ENCODE measurements at regions not wholly inside any gene's neighbourhood (a gene's known extent, or its start where the extent isn't known, plus 50 kb on each side); places are given as distances from the start of the nearest gene placed in this dataset.
"Not testable (repeated sequence)": the region's sequence is repeated elsewhere in the genome, so short reads cannot be mapped to it uniquely, and the experiment has no call there.

DNA sequence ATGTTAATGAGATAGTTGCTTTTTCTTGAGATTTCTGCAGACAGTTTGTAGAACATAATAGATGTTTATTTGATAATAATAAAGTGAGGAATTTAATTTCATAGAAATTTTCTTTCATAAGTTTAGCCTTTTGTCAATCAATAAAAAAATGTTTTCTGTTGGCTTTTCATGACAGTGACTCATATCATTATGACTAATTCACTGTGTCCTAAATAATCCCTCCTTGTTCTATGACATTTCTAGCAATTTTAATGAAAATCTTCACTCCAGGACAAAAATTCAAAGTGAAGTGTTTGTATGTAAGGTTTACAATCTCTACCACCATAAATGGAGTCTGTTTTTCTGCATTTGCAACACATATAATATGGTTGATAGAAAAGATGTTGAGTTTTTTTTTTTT is 109.9 kb downstream of the UTRN start:
- no peak for DNase-seq (ENCODE audit: low spot score)

DNA sequence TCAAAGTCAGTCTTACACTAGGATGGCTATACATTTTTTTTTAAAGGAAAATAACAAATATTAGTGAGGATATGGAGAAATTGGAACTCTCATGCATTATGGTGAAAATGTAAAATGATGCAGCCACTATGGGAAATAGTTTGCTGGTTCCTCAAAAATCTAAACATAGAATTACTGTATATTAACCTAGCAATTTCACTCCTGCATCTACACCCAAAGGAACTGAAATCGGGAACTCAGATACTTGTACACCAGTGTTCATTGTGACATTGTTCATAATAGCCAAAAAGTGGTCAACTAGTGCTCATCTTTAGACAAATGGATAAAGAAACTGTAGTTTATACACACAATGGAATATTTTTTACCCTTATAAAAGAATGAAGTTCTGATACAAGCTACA is 110.7 kb downstream of the UTRN start:
- no peak for DNase-seq (ENCODE audit: low spot score)

DNA sequence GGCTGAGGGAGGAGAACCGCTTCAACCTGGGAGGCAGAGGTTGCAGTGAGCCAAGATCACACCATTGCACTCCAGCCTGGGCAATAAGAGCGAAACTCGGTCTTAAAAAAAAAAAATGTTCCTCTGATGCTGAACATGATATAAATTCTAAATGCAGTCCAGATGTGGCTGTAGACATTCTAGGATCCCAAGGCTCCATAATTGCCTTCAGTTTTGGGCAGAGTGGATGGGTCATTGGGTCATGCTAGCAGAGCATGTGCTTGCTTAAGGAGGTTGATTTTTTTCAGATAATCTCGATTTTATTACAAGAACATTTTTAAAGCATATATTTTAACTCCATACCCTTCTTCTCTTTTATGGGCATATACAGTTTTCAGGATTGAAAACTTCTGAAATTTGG is 112.0 kb downstream of the UTRN start:
- no peak for DNase-seq (ENCODE audit: low spot score)

DNA sequence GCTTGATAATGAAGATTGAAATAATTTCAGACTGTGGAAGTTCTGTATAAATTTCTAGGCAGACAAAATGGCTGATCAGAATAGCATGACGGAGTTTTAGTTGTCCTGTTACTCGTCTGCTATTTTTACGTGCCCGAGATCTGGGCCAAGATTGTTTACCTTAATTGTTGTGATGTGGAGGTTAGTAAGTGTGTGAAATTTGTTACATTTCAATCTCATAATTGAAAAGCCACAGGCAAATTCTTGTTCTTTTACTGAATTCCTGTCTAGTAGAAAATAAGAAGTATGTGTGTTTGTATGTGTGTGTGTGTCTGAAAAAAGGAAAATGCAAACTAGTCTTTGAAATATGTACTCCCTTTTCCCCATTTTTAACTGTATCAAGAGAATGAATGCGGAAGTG is 115.2 kb downstream of the UTRN start:
- DNase-seq (ENCODE audit: low spot score), result no peak

DNA sequence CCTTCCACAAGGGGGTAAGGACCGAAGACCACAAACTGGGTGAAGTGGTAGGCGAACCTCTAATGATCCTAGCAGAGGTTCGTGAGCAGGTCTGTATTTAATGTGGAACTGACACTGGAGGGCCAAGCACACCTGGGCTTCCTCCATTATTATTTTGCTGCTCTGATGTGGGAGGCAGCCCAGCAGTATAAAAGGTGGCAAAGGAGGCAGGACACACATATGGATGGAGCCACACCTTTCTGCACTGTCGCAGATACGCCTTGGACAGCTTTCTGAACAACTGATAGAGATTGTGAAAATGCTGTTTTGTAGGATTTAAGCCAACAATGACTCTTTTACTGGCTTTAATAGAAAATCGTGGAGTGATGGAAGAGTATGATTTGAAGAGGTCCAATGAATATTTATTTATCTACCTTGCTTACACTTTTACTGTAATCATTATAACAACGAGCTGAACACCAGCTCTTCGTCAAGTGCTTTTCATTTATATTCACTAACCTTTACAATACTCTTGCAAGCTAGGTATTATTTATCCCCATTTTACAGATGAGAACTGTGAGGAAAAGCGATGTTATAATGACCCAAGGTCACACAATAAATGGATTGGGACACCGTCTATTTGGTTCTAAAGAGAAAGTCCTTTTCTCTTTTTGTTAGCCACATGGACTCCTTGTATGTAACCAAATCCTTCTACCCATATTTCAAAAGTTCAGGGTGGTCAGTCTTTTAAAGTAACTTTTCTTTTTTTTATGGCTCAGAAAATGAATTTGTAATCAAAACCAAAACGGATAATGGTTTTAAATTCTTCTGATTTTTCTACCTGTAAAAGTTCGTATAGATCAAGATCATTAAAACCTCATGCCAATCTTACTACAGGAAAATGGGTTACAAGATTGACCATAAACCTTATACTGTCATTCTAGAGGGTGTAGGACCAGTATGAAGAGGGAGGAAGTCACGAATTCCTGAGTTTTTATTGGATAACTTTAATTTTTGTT is 116.9 kb downstream of the UTRN start:
- DNase-seq (ENCODE audit: low spot score), result no peak

DNA sequence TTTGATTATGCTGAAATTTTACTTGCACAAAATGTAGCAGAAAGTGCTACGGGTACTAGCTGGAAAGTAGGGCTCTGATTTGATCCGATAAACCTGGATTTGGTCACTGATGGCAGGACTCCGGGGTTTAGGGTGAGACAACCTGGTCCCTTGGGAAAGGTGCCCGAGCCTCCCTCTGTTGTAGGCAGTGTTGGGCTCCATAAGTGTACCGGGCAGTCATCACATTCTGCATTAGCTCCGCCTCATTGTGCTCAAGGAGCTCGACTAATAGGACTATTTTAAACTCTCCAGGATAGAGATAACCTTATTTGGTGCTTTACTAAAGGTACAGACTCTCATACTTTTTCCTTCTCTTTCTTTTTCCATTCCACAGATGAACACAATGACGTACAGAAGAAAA is 117.6 kb downstream of the UTRN start:
- no peak for DNase-seq (ENCODE audit: low spot score)

DNA sequence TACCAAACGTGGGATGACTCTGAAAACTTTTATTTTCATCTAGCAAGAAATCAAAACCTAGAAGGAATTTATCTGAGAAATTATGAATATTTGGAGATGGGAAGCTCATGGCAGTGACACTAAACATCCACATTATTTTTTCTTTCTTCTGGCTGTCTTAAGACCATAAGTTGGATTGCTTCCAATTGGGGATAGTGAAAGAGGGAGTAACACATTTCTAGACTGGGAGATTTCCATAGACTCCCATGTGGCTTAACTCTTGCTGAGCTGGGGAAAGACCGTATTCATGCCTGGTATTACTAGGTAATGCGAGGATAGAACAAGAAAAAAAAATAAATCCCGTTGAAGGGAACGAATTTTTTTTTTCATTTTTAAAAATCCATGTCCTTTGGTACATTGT is 120.0 kb downstream of the UTRN start:
- DNase-seq (ENCODE audit: low spot score), result no peak

DNA sequence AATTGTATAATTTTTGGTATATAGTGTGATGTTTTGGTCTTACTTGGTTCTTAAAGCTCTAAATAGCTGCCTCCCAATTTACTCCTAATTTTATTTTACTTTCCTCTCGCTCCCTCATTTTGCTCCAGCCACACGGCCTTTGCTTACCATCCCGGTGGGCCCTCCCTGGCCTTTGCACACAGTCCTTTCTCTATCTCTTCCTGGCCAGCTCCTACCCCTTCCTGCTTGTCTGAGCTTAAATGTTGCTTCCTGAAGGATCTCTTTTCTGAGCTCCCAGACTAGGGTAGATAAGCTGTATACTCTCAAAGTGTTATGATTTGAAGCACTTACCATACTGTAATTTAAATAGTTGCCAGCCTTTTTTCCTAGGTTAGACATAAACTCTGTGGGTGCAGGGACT is 121.7 kb downstream of the UTRN start:
- DNase-seq (ENCODE audit: low spot score), result no peak

DNA sequence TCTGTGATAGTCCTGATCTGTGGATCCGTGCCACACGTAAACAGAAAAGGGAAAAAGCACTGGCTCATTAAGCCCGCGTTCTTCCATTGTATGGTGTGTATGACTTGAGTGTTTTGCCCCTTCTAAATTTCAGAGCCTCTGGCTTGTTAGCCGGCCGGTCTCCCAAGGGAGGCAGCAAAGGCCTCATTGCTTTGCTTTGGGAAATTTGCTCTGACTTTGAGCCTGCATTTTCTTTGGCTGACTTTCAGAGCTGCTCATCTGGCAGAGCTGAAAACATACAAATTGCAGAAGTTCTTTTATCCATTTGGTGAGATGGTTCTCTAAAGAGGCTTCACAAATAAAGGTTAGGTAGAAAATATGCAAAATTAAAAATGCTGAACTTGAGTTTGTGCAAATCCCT is 123.0 kb downstream of the UTRN start:
- no peak for DNase-seq (ENCODE audit: low spot score)

DNA sequence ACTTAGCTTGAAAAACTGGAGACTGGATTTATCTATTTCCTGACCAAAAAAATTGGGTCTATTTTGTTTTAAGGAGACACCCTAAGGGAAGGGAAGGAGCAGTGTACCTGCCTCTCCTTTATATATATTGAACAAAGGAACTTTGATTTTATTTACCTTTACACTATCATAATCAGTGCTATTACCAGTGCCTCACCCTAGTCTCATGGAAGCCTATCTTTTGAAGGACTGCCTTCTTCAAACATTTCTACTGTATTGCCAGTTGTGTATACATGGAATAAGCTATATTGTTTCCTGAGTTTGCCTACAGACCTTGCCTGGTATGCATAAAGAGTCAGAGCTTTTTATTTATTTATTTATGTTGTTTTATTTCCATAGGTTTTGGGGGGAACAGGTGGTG is 124.9 kb downstream of the UTRN start:
- no peak for DNase-seq (ENCODE audit: low spot score)

DNA sequence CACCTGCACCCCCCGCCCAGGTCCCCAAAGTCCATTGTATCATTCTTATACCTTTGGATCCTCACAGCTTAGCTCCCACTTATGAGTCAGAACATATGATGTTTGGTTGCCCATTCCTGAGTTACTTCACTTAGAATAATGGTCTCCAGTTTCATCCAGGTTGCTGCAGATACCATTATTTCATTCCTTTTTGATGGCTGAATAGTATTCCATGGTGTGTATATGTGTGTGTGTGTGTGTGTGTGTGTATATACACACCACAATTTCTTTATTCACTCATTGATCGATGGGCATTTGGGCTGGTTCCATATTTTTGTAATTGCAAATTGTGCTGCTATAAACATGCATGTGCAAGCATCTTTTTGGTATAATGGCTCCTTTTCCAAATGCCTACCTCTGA is 125.4 kb downstream of the UTRN start:
- DNase-seq (ENCODE audit: low spot score), result not testable (repeated sequence)

DNA sequence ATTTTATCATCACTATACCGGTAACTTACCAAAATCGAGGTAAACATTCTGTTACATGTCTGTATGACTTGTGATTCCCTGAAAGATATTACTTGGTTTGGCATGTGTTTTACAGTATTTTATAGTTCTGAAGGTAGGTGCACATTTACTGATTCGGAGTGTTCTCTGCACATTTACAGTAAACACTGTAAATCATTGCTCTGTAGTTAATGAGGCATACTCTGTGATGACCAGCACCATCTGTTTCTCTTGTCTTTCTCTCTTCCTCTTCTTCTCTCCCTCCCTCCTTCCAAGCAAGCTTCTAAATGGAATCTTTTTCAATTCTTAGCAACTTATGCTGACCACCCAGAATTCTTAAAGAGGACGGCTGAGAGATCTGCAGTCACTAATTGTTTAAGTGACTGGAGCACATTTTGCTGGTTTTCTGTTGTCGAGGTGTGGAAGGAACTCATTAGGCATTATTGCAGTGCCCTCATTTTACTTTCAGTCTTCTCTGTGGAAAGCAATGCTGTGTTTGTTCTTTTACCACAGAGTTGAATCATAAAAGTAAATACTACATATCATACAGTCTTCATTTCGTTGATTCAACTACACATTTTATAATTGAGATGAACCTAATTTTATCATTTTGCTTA is 126.5 kb downstream of the UTRN start:
- no peak for DNase-seq (ENCODE audit: low spot score)

DNA sequence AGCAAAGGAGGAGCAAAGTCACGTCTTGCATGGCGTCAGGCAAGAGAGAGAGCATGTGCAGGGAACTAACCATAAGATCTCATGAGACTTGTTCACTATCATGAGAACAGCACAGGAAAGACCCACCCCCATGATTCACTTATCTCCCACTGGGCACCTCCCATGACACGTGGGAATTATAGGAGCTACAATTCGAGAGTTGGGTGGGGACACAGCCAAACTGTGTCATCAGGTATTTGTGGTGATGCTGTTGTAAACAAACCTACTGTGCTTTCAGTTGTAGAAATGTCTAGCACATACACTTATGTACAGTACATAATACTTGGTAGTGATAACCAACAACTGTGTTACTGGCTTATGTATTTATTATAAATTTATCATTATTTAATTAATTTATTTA is 128.3 kb downstream of the UTRN start:
- DNase-seq (ENCODE audit: low spot score), result no peak

DNA sequence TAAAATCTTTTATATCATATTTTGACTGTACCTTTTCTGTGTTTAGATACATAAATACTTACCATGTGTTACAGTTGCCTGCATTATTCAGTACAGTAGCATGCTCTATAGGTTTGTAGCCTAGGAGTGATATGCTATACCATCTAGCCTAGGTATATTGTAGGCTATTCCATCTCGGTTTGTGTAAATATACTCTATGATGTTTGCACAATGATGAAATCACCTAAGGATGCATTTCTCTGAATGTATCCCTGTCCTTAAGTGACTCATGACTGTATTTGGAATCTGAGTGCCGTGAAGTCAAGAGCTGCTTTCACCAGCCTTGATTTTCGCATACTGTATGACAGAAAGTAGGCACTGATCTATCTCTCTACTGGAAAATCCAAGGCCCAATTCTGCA is 129.9 kb downstream of the UTRN start:
- DNase-seq (ENCODE audit: low spot score), result no peak

DNA sequence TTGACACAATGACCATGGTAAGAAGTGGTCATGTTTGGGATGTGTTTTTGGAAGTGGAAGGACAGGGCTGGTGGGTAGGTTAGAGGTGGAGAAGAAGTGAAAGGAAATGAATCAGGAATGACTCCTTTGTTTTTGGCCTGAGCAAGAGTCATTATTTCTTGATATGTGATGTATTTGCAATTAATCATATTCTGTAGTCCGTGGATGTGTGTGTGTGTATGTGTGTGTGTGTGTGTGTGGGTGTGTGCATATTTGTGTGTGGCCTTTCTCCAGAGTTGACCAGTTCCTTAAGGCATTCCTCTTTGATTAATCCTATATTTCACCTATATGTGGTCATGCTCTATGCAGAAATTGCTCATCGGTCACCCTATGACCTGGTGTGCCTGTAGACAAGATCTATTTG is 130.7 kb downstream of the UTRN start:
- no peak for DNase-seq (ENCODE audit: low spot score)

DNA sequence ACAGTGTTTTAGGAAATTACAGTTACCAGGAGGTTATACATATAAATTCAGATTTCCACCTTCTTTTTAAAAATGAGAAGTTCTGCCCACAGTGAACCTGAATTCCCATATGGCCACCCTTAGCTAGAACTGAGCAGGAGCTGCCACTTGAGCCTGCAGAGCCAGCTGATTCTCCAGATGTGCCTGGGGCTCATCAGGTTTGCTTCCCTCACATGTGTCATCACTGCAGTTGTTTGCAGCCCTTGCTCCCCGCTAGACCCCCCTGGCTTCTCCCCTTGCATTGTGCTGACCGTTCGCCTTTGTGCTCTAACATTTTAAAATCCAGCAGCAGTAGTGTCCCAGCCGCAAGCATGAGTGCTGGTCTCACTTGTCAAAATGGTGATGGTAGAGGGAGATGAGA is 131.1 kb downstream of the UTRN start:
- DNase-seq (ENCODE audit: low spot score), result no peak

DNA sequence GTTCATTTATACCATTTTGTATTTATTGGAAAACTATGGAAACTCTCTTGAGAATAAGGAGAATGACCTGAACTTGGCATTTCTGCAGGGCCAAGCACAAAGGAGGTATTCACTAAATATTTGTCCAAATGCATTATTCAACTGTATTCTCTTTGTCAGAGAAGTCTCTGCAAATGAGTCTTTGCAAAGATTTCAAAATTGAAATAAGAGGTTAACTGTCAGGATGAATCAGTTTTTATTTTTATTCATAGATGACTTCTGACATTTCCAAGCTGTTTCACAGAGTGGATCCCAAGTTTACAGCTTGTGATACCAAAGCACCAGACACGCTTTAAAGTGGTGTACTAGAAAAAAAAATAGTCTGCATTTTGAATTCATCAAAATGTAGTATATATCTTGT is 131.6 kb downstream of the UTRN start:
- DNase-seq (ENCODE audit: low spot score), result no peak

DNA sequence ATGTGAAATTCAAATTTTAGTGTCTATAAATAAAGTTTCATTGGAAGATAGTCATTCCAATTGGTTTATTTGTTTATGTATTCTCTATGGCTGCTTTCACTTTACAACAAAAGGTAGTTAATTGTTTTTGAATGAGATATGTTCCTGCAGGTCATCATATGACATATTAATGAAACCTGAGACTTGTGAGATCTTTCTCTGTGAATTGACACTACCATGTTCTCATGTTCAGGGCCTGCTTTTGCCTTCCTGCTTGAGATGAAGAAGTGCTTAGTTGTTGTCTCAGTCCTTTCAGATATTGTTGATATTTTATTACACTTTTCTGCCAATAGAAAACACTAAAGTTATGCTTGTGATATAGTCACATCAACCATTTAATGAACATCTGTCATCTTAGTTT is 132.5 kb downstream of the UTRN start:
- DNase-seq (ENCODE audit: low spot score), result no peak

DNA sequence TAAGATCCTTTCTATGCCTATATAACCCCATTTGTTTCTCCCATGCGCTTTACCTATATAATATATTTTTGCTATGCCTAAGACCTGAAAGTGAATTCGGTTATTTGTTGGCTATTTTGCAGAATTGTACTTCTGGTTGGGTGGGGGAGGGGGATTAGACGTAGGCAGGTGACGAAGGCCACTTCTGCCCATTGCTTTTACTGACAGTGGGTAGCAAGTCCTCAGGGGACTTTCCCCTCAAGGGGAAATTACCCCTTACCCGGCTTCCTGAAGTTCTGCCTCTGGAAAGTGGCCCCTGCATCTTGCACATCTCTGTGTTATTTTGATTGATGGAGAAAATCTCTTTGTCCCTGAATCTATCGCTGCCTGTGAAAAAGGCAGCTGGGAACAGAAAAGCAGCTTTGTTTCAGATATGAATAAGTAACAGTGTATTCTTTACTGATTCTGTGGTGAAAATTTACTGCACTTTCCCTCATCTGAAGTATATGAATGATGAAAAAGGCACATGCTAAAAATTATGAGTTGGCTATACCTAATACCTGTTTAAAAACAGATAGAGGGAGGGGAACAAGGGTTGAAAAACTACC is 133.9 kb downstream of the UTRN start:
- DNase-seq (ENCODE audit: low spot score), result no peak

DNA sequence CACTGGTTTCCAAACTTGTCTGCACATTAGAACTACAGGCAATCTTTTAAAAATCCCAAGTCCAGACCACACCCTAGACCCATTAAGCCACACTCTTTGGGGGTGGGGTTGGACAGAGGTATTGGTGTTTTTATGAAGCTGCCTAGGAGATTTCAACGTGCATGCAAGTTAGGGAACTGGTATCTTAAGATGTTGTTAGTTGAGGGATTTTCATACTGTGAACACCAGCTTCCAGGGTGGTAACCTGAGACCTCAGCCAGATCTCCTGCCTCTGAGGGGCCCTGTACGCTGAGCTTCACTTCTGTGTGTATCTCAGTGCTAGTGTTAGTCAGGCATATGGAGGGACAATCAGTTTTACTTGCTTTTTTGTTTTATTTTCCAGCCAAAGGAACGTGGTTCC is 138.0 kb downstream of the UTRN start:
- DNase-seq (ENCODE audit: low spot score), result no peak

DNA sequence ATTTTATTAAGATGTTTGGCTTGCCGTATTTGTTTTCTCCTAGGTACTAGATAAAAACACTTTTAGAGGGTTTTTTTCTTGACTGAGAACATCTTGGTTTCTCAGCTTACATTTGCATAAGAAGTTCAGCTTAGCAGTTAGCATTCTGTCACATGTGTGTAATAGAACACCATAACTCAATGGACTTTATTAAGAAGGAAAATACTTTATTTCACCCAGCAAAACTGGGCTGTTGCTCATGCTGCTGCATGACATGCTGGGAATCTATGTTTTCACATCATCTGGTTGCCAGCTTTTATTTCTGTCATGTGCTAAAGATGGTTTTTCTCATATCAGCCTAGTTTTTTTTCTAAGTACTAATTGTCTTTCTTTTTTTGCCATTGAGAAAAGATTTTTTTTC is 144.6 kb downstream of the UTRN start:
- no peak for DNase-seq (ENCODE audit: low spot score)

DNA sequence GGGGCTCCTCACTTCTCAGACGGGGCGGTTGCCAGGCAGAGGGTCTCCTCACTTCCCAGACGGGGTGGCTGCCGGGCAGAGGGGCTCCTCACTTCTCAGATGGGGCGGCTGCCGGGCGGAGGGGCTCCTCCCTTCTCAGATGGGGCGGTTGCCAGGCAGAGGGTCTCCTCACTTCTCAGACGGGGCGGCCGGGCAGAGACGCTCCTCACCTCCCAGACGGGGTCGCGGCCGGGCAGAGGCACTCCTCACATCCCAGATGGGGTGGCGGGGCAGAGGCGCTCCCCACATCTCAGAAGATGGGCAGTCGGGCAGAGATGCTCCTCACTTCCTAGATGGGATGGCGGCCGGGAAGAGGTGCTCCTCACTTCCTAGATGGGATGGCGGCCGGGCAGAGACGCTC is 148.3 kb downstream of the UTRN start:
- DNase-seq (ENCODE audit: low spot score), result not testable (repeated sequence)

DNA sequence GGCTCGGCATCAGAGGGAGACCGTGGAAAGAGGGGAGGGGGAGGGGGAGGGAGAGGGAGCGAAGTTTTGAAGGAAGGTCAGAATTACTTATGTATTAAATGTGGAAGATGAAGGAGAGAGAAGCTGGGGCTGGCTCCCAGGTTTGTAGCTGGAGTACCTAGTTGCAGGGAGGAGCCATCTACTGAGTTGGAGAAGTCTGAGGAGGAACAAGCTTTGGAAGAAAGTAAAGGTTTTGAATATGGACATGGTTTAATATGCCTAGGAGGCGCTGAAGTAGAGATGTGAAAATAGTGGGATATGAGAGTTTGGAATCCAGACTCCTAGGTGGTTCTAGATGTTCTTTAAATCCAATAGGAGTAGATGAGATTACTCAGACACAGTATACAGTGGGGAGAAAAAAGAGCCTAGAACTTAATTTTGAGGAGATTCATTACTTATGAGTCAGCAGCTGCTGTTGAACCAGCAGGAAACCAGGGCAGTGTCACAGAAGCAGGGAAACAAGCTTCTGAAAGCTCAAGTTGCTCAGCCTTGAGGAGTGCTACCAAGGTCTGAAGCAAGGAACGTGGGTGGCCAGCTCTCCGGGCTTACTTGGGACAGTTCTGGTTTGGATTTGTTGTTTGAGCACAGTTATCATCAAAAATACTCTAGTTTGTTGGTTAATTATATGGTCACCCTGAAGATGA is 149.3 kb downstream of the UTRN start:
- no peak for DNase-seq (ENCODE audit: low spot score)

All from germinal center (tissue), 1 donor.